Right lobe of liver (tissue), 4 donors: ENCODE measurements at regions not wholly inside any gene's neighbourhood (a gene's known extent, or its start where the extent isn't known, plus 50 kb on each side); places are given as distances from the start of the nearest gene placed in this dataset.

Experiments
- POLR2A ChIP-seq: fragments of 450-650 bp; IDR thresholded peaks from one replicate; pipeline ENCODE4 v1.6.1; 2017; ENCODE audit warnings: antibody characterized with exemption, mild to moderate bottlenecking
- TF ChIP-seq, protein P1 (sequence below), 4 donors: fragments of 200-600 bp in 3 of 4; fragments of 450-650 bp in 1 of 4; IDR thresholded peaks; one replicate each; pipeline versions ENCODE4 v1.5.1 to v1.8.0; 2016 to 2022; ENCODE audit warnings: antibody characterized with exemption in 4 of 4, mild to moderate bottlenecking in 2 of 4
- donor health status: DM: no; HTN: no; CAD: no.
- donor health status: DM: no; HTN: no; CAD: no.
- donor health status: DM: no; HTN: yes; CAD: no.

- TF ChIP-seq, protein P1, sequence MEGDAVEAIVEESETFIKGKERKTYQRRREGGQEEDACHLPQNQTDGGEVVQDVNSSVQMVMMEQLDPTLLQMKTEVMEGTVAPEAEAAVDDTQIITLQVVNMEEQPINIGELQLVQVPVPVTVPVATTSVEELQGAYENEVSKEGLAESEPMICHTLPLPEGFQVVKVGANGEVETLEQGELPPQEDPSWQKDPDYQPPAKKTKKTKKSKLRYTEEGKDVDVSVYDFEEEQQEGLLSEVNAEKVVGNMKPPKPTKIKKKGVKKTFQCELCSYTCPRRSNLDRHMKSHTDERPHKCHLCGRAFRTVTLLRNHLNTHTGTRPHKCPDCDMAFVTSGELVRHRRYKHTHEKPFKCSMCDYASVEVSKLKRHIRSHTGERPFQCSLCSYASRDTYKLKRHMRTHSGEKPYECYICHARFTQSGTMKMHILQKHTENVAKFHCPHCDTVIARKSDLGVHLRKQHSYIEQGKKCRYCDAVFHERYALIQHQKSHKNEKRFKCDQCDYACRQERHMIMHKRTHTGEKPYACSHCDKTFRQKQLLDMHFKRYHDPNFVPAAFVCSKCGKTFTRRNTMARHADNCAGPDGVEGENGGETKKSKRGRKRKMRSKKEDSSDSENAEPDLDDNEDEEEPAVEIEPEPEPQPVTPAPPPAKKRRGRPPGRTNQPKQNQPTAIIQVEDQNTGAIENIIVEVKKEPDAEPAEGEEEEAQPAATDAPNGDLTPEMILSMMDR (IDR thresholded peaks at IDR 0.05): no peak
- TF ChIP-seq POLR2A: no peak
Measured at GRCh38 chrX:147342197-147342596, 527.7 kb upstream of the CXorf51A start.
